Myocyte (in vitro differentiated cells): ENCODE measurements at regions not wholly inside any gene's neighbourhood (a gene's known extent, or its start where the extent isn't known, plus 50 kb on each side); places are given as distances from the start of the nearest gene placed in this dataset.

Experiments used
- DNase-seq: peaks from one replicate; pipeline ENCODE4 v3.0.0-alpha.2; 2012; ENCODE audit warnings: low read depth

- DNase-seq = no peak
These were observed 330.8 kb downstream of the NPHP4 start for GRCh38 chr1:5661196-5662085.

DNA sequence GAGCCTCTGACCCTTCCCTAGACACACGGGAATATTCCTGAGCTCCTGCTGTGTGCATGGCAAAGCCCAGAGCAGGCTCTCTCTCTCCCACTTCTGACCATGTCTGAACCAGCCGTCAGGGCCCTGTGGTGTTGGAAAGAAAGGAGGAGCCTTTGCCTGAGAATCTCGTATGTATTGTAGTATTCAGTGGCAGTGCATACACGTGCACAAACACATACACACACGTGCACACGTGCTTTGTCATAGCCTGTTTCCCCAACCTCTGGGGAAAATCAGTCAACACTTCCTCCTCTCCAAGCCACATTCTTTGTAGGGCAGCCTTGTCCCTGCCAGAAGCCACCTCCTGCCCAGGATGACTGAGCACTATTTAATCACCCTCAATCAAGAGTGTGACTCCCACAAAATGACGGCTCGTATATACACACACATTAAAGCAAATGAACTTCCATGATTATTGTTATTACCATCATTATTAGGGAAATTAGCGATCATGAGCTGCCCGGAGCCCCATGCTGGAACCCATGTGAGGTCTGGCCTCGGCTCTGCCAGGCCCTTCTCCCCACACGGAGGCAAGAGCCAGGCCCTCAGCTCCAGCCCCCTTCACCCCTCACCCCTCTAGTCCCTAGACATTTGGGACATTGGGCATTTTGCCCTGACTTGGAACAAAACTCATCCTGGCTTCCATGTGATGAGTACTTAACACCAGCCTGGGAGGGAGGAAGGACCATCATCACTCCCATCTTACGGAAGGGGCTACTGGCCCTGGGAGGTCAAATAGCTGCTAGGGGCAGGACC lies 331.9 kb downstream of the NPHP4 start:
- no peak for DNase-seq

DNA sequence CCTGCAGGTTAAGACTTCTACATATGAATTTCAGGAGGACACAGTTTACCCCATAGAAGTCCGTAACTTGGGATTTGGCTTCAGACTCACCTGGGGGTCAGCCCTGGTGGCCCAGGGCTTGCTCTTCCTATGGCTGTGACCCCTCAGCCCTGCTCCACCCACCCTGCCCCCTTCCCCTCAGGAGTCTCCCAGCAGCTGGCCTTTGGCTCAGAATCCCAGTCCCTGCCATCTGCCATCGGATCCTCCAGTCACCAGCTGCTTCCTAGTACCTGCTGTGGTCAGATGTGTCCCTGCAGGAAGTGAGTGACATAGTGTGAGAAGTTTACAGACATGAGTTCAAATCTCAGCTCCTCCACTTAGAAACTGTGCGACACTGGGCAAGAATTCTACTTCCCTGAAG lies 332.6 kb downstream of the NPHP4 start:
- no peak for DNase-seq

DNA sequence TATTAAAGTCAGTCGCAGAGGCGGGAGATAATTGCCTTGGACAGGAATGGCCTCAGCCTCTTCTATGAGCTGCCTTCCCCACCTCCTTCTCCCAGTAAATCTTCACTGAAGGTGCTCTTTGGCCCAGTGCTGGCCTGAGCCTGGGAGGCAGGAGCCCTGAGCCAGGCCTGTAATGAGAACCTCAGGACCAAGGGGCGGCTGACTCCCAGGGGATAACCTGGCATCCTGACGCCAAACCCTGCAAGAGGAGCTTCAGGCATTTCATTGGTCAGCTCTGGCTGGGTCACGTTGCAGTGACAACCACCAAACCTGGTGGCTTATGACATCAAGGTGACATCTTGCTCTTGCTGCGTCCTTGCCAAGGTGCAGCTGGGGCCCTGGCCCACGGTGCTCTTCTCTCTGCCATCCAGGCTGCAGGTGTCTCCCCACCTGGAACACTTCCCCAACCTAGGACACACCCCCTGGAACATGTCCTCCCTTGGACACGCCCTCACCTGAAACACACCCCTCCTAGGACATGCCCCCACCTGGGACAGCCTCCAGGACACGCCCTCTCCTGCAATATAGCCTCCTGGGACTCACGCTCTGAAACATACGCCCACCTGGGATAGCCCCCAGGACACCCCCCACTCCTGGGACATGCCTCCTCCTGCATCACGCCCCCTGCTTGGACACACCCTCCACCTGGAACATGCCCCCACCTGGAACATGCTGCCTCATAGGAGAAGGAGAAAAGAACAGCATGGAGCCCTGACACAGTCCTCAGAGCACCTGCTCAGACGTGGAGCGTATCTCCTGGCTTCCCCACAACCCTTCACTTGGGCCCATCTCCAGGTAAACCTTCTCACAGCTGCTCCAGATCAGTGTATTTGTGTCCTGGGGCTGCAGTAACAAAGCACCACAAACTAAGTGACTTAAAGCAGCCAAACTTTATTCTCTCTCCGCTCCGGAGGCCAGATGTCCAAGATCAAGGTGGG lies 333.6 kb downstream of the NPHP4 start:
- DNase-seq = no peak

DNA sequence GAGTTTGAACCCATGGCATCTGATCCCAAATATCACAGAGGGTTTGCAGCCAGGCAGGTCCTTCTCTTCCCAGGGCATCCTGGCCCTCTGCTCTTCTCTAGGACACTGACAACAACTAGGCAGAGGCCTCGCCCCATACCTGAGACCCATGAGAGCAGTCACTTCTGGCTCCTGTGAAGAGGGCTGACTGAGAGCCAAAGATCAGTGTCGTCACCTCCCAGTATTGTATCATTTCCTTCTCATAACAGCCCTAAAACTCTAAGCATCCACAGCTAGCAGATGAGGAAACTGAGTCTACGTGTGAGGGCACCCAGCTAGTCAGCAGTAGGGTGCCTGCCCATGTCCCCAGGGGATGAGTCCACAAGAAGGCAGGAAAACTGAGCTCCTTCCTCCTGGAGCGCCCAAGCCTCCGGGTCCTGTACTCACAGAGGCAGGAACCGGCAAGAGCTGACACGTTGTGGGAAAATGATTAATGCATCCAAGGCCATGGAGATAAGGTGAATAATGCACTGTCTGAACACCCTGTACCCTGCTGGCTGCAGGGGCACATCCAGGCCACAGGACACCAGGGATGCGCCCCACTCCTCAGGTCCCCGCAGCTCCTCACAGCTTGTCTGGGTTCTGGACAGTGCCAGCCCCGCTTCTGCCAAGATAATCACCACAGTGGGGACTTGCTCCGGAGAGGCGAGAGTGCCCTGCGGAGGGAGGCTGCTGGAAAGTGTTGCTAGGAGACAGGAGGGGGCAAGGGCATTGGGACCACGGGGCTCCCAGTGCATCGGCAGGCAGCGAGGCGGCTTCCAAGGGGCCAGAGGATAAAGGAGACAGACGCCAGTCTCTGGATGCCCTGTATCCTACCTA lies 340.0 kb downstream of the NPHP4 start:
- no peak for DNase-seq

DNA sequence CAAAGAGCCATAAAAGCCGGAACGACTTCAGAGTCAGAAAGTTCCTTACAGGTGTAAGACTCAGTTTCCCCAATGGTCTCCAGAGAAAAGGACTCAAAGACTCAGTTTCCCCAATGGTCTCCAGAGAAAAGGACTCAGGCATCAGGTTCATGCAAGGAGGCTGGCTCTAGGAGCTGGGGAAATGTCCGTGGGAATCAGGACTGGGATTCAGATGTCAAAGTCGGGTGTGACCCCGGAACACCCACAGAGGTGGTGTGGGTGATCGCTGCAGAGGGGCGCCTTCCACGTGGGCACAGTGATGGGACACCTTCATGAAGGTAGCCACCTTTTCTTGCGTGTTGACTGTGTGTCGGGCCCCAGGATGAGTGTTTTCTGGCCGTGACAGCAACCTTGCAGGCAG lies 340.8 kb downstream of the NPHP4 start:
- DNase-seq = no peak

DNA sequence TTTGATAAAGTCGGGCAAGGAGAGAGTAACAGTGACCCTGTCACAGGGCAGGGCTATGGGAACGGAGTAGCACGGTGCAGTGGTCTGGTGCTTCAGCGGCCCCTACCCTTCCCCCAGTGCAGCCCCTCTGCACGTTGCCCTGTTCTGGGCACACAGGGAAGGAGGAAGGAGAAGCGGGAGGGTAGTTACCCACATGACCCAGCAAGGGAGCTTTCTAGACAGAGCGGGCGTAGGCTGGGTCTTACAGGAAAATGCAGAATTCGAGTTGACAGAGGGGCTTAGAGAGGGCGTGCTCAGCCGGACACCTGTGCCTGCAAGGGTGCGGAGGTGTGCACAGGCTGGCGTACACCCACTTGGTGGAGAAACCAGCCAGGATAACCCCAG lies 341.2 kb downstream of the NPHP4 start:
- DNase-seq = no peak

DNA sequence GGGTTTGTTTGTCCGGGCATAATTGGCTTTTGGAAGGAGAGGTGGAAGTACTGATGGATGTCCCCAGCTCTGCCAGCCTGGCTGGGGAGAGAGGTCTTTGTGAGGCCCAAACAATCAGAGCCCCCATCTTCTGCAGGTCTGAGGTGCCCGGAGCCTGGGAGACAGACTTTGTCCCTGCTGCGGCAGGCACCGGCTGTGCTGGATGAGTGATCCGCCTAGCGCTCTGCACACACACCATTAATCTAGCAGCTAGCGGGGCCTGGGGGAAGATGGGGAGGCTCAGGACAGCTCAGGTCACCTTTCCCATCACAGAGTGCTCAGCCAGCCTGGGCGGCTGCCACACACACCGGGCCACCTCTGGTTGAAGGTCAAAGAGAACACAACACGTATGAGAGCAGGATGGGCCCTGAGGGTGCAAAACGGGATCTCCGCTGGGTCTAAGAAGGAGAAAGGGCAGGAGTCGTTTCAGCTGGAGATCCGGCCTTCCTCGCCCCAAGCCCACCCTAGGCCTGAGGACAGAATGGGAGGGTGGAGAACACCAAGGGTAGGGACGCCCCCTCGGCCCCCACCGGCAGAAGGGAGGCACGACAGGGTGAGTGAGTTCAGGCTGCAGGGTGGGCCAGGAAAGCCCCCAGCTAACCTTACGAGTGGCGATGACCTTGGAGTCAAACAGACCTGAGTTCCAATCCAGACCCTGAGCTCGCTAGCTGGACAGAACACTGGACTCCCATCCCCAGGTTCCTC lies 341.8 kb downstream of the NPHP4 start:
- no peak for DNase-seq

DNA sequence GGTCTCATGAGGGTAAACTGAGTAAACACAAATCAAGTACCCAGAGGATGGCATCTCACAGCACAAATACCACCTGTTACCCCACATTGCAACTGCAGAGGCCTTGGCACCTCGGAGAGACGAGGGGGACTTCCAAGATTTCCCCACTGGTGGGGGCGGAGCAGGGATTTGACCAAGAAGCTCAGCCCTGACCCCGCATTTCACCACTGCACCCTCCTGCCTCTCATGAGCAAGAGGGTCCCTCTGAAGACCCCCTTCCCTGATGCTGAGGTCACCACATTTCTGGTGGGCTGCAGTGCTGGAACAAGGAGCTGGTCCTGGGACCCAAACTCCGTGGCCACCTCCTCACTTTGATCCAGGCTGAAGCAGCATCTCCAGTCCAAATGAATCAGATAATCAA lies 342.4 kb downstream of the NPHP4 start:
- DNase-seq = no peak

DNA sequence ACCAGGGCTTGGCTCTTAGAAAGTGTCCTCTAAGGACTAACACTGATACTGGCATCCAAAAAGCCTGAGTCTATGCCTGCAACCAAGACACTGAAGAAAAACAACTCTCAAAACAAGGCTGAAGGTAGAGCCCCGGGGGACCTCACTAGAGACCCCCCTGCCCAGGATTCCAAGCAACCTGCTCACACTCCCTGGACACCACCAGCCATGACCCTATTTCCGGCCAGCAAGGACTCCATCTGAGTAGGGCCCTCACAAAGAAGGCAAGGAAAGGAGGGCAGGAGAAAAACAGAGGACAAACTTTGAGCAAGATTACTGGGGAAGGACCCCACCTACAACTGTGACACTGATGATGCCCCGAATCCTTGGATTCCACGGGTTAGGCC lies 343.1 kb downstream of the NPHP4 start:
- DNase-seq = no peak

GRCh38 chr1:5648410-5649165 lies 343.6 kb downstream of the NPHP4 start:
- no peak for DNase-seq

- no peak for DNase-seq
These were observed 345.0 kb downstream of the NPHP4 start for GRCh38 chr1:5647234-5647633.

DNA sequence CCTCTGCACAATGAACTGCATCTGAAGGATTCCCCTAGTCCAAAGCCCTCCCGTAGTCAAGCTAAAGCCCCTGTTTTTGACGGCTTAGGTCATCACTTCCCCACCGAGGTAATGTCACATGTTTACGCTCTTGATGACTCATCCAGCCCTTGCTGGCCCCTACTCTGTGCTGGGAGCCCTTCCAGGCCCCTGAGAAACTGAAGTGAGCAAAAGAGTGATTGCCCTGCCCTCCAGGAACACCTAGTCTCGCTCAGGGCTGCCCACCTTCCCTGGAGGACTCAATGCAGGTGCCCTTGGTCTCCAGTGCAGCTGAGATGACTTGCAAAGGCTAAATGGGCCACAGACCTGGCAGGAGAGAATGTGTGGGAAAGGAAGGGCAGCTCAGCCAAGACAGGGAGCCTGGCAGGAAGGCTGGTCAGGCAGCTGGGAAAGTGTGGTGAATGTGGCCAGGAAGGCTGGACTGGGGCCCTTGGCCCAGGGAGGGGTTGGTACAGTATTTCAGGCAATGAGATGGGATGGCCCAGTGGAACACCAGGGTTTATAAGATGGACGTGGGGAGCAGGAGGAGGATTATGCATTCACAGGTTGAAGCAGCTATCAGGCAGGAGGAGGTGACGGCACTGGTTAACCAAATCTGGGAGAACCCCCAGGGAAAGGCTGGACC lies 345.6 kb downstream of the NPHP4 start:
- DNase-seq = no peak

- no peak for DNase-seq
These were observed 346.3 kb downstream of the NPHP4 start for GRCh38 chr1:5645929-5646328.

- no peak for DNase-seq
These were observed 347.2 kb downstream of the NPHP4 start for GRCh38 chr1:5645135-5645399.

DNA sequence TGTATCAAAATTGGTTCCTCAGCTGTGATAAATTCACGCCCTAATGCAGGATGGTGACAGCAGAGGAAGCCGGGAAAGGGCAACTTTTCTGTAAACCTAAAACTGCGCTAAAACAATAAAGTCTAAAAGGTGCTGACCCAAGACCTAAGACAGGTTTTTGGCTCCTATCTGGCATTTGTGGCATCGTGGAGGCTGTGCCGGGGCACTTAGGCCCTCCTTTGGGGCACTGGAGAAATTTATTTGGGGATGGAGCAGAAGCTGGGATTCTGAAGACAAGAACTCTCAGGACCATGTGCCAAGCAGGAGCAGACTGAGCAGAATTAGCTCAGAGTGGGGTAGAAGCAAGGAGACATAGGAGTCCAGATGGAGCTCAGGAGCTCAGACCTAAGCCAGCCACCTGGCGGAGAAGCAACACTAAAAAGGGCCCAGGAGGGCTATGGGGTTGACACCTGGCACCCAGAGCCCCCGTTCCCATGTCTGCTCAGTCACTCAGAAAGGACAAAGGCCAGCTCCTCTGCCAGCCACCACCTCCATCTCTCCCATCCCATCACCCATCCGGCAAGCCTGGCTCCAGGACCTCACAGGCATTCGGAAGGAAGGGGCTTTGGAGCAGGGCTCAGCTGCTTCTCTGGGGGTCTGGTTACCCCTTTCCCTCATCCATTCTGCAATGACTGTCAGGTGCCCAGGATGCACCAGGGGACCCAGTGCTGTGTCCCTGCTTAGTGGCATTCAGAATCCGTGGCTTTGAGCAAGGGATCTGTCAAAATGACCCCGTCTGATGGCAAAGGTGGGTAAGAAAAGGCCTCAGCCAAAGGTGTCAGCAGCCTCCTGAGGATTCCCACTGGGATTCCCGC lies 347.7 kb downstream of the NPHP4 start:
- no peak for DNase-seq

DNA sequence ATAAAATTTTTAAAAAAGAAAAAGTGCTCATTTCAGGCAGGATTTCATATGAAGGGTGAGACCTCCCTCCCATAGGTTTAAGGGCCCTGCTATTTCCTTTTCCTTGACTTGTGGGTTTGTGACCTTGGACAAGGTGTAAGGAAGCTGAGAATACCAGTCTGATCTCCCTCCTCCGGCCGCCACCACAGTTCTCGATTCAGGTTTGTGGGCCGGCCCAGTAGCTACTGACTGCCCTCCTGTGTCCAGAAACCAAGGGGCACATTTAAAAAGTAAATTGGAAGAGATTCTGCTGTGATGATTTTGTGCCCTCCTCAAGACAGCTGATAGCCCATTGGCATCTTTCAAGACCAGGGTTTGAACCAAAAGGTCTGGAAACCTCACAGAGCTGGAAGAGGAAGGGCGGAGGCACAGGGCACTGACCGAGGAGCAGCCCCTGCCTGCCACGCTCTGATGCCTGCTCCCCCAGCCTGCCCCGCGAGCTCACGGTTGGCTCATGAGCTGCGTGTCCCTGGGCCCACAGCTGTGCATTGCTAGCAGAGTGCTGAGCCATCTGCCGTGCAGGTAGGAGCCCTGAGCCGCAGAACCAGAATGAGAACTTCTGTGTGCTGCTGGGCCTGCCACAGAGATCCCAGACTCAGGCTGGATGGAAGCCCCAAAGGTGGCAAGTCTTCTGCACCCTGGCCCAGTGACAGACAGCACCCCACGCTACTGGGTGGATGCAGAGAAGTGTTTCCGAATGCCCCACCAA lies 348.7 kb downstream of the NPHP4 start:
- no peak for DNase-seq
